ENCODE measurements at regions not wholly inside any gene's neighbourhood (a gene's known extent, or its start where the extent isn't known, plus 50 kb on each side); places are given as distances from the start of the nearest gene placed in this dataset.

GRCh38 chr22:48477031-48477721 lies 1350.5 kb downstream of the BRD1 start:
- no peaks in the 10 kb centered on the region for H3K36me3 ChIP-seq
- intact Hi-C loops (cut with DNase I): no loop called here
- H3K27me3 ChIP-seq: peaks cover 0 to 44% (median 0%) of the 10 kb centered on the region in 4 donors
- 73% methylated on average over 4 of the region's 22 CpGs; no CpG with 5 or more reads in 1 of the 2 donors for WGBS, 2 donors
- no peaks in the 10 kb centered on the region for H3K4me1 ChIP-seq
- H3K4me3 ChIP-seq: no peak overlapping the region
- no peak for DNase-seq
- TF ChIP-seq CTCF (IDR thresholded peaks at IDR 0.05): no peak
- TF ChIP-seq POLR2A (IDR thresholded peaks at IDR 0.05): no peak
- H3K9me3 ChIP-seq: no peaks in the 10 kb centered on the region
- no peak overlapping the region for H3K27ac ChIP-seq

GRCh38 chr22:48476577-48476976 lies 1351.1 kb downstream of the BRD1 start:
- no peak for DNase-seq
- intact Hi-C loops (cut with DNase I): no loop called here

GRCh38 chr22:48475661-48476345 lies 1351.9 kb downstream of the BRD1 start:
- TF ChIP-seq CTCF (IDR thresholded peaks at IDR 0.05): no peak
- no peak for TF ChIP-seq POLR2A (IDR thresholded peaks at IDR 0.05)
- no peak overlapping the region for H3K27ac ChIP-seq
- intact Hi-C loops (cut with DNase I): no loop called here
- no peak for DNase-seq
- 78 to 84% methylated on average over 13 to 15 of the region's 15 CpGs for WGBS, 2 donors
- H3K36me3 ChIP-seq: no peaks in the 10 kb centered on the region
- H3K4me1 ChIP-seq: no peaks in the 10 kb centered on the region
- H3K9me3 ChIP-seq: no peaks in the 10 kb centered on the region
- peaks cover 0 to 50% (median 0%) of the 10 kb centered on the region in 4 donors for H3K27me3 ChIP-seq
- H3K4me3 ChIP-seq: no peak overlapping the region

More at GRCh38 chr22:48476577-48476976, 1351.1 kb downstream of the BRD1 start:
- Histone ChIP-seq H3K27ac (no peak overlapping the region), H3K4me1 (no peaks in the 10 kb centered on the region), H3K9me3 (no peaks in the 10 kb centered on the region), H3K36me3 (no peaks in the 10 kb centered on the region), H3K27me3 (peaks cover 0 to 47% (median 0%) of the 10 kb centered on the region in 4 donors), H3K4me3 (no peak overlapping the region)
- no peak for TF ChIP-seq POLR2A (IDR thresholded peaks at IDR 0.05)
- WGBS, 2 donors: 93 to 100% methylated on average over 2 of the region's 5 CpGs

- H3K4me1 ChIP-seq: no peaks in the 10 kb centered on the region
- 66 to 90% methylated on average over 2 to 3 of the region's 9 CpGs for WGBS, 2 donors
- DNase-seq: no peak
- H3K36me3 ChIP-seq: no peaks in the 10 kb centered on the region
- no peak overlapping the region for H3K27ac ChIP-seq
- peaks cover 0 to 56% (median 0%) of the 10 kb centered on the region in 4 donors for H3K27me3 ChIP-seq
- intact Hi-C loops (cut with DNase I): no loop called here
- no peak for TF ChIP-seq POLR2A (IDR thresholded peaks at IDR 0.05)
- no peak overlapping the region for H3K4me3 ChIP-seq
- H3K9me3 ChIP-seq: no peaks in the 10 kb centered on the region
These were observed 1352.8 kb downstream of the BRD1 start for GRCh38 chr22:48474881-48475280.

GRCh38 chr22:48473202-48473601 lies 1354.5 kb downstream of the BRD1 start:
- intact Hi-C loops (cut with DNase I): no loop called here
- Histone ChIP-seq H3K4me1 (no peaks in the 10 kb centered on the region), H3K27ac (no peak overlapping the region), H3K4me3 (no peak overlapping the region), H3K36me3 (no peaks in the 10 kb centered on the region), H3K9me3 (no peaks in the 10 kb centered on the region), H3K27me3 (peaks cover 0 to 60% (median 0%) of the 10 kb centered on the region in 4 donors)
- no peak for DNase-seq
- 67 to 80% methylated on average over 5 to 7 of the region's 7 CpGs for WGBS, 2 donors
- no peak for TF ChIP-seq CTCF (IDR thresholded peaks at IDR 0.05)
- no peak for TF ChIP-seq POLR2A (IDR thresholded peaks at IDR 0.05)

- H3K36me3 ChIP-seq: no peaks in the 10 kb centered on the region
- intact Hi-C loops (cut with DNase I): no loop called here
- no peaks in the 10 kb centered on the region for H3K9me3 ChIP-seq
- peaks cover 0 to 36% (median 0%) of the 10 kb centered on the region in 4 donors for H3K27me3 ChIP-seq
- H3K4me1 ChIP-seq: no peaks in the 10 kb centered on the region
- no peak overlapping the region for H3K27ac ChIP-seq
- H3K4me3 ChIP-seq: no peak overlapping the region
- WGBS, 2 donors: 43 to 48% methylated on average over 8 to 9 of the region's 9 CpGs
- TF ChIP-seq POLR2A (IDR thresholded peaks at IDR 0.05) (no peak), CTCF (IDR thresholded peaks at IDR 0.05) (no peak)
- DNase-seq: no peak
These were observed 1363.4 kb downstream of the BRD1 start for GRCh38 chr22:48464246-48464645.

All from esophagus squamous epithelium (tissue), 5 donors.